ENCODE measurements at regions not wholly inside any gene's neighbourhood (a gene's known extent, or its start where the extent isn't known, plus 50 kb on each side); places are given as distances from the start of the nearest gene placed in this dataset.

DNA sequence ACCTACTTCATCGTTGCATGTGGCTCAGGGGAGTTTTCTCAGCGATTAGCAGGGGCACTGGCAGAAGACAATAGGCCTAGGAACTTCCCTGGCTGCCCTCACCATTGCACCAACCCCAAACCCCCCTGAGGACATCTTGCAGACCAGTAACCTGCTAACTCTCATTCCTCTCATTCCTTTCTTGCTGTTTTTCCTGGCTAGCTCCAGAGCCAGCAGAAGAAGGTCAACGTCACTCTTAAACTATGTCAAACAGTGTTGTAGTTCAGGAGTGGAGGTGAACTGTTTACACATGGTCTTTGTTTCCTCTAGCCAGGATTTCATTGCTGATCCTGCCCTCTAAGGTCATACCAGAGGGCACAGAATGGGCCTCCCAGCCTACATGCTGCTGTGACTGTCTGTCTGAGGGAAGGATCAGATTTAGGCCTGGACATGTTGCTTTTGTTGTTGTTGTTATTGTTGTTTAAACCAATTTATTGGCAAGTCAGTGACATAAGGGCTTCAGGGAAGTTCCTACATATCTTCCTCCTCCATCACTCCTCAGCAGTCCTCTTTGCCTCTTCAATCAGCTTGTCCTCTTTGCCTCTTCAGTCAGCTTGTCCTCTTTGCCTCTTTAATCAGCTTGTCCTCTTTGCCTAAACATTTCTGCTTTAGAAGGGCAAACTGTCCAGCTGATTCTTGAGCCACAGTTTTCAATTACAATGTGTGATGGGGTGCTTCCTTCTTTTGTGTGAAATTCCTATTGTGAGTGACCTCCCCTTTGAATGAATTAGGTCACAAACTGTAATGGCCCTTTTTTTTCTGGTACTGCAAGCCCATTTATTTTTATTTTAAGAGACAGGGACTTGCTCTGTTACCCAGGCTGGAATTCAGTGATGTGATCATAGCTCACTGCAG is 471.9 kb upstream of the TNP1 start:
- no peak for DNase-seq

DNA sequence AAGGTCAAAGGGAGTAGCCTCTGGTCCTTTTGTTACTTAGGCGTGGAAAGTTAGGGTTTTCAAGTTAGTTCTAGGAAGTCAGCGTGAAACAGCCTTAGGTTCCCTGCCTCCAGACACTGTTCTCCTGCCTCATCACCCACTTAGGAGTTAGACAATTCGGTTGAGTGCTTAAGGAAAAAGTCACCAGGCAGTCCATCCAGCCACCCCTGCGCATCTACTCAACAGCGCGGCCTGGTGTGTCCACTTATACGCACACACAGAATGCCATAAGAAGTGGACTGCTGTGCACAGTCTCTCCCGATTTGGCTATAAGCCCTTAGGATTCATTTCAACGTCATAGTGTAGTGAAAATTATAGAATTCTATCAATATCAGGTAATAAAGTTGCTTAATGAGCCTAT is 470.8 kb upstream of the TNP1 start:
- DNase-seq, result no peak

DNA sequence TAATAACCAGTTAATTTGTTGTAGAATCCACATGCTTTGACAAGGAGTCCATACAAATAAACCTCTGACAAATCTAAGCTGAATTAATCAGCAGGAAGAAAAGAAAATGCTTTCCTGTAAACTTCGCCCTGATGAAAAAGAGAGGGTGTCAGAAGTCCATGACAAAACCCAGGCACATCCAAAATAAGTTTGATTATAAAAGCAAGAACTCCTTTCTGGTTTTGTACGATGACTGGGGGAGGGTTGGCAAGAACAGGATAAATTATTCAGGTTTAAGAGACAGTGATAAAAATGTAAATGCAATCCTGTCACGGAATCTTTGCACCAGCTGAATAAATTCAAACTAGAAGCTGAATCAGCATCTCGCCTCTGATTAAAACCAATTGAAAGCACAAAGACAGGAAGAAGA is 469.2 kb upstream of the TNP1 start:
- DNase-seq, result no peak

DNA sequence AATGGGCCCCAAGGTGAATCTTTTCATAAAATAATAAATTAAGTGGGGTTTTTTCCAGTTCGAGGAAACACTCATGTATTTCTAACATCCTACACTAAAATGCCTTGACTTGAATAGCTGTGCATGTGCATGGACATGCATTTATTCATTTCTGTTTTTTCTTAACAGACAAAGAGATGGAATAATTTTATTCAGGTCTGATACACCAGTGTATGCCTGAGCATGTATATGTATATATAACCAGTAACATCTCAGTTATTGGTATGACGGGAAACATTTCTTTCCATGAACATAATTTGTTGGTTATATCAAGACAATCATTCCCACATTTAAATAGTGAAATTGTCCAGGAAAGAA is 468.7 kb upstream of the TNP1 start:
- DNase-seq, result no peak

DNA sequence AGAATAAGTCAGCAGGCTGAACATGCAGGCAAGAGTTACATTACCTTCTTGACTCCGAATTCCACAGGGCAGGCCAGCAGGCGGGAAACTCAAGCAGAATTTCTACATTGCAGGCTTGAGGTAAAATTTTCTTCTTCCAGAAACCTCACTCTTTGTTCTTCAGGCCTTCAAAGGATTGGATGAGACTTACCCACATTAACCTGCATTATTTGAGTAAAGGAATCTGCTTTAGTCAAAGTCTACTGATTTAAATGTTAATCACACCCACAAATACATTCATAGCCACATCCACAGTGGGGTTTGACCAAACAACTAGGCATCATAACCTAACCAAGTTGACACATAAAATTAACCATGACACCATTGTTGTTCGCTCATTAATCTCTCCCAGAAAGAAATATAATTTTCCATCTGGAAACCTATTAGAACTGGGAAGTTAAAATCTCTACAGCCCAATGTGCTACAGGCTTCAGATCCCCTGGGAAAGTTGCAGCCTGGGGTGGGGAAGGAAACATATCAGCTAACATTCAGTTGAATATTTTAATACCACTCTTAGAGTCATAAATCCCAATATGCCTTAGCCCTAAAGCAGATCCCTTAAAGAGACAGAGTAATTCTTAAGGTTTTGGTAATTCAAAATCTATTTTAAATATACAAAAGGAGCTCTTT is 468.2 kb upstream of the TNP1 start:
- no peak for DNase-seq

DNA sequence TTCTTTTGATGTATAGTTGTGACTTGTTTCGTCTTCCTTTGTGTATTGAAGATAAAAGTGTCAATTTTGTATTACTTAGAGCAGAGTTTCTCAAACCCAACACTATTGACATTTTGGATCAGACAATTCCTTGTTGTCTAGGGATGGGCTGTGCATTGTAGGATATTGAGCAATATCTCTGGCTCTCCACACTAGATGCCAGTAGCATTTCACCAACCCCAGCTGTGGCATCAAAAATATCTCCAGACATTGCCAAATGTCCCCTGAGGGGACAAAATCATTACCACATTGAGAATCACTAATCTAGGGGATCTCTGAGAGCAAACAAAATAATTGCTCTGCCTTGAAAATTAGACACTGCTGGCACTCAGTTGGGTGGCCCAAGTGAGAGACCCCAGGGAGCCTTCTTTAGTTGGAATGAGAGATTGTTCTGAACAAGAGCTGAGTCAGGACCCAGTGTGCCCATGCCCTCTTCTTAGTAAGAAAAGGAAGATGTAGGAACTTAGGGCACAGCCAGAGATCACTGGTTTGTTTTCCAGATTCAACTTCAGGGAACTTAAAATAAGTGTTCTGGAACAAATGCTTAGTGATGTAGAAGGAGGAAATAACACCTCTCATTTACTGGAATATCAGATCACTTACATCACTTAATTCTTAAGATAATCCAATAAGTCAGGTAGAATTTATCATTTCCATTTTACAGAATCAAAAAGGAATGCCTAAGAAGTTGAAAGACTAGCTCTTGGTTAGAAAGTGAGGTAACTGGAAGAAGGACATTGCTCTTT is 466.6 kb upstream of the TNP1 start:
- DNase-seq, result no peak

DNA sequence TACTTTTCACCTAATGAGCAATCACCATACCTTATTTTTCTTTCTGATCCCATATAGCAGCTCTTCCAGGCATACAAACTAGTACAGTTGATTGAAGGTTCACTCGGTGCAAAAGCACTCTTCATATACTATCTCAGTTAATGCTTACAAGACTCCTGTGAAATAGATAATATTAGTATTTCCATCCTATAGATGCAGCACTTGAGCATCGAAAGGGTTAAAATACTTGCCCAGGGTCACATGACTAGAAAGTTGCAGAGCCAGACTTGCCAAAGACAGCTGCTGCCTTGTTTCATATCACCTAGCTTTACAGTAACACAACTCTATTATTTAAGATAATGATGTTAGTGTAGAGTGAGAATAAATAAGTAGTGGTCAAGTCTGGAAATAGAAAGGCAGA is 466.0 kb upstream of the TNP1 start:
- DNase-seq, result no peak

DNA sequence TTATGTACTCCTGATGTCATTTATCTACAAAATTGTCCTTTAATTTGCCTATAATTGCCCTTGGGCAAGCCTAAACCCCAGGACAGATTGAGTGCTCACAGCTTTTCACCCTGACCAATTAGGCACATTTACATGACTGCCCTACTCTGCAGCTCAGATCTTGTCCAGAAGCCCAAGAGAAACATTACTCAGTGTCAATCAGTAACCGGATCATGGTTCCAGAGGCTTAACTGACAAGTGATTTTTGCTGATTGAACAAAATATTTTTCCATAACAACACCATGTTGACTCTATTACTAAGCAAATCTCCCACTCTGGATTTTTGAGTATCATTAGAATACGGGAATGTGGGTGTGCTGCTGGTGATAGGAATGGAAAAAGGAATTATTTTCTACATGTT is 465.4 kb upstream of the TNP1 start:
- DNase-seq, result no peak

DNA sequence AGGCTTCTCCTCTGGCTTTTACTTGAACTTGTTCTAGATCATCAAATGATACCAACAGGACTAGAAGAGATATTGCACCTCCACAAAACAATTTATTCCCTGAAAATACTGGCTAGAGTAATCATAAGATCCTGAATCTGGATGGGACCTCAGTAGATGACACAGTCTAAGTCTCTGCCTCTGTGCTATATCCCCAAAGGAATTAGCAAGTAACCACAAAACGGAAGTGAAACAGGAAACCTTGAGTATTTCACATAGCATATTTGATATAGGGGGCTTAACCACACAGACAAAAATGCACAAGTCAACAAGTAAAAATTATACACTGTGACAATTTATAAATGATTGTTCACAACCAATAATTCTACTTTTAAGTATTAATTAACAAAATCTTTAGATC is 456.9 kb upstream of the TNP1 start:
- DNase-seq, result no peak

DNA sequence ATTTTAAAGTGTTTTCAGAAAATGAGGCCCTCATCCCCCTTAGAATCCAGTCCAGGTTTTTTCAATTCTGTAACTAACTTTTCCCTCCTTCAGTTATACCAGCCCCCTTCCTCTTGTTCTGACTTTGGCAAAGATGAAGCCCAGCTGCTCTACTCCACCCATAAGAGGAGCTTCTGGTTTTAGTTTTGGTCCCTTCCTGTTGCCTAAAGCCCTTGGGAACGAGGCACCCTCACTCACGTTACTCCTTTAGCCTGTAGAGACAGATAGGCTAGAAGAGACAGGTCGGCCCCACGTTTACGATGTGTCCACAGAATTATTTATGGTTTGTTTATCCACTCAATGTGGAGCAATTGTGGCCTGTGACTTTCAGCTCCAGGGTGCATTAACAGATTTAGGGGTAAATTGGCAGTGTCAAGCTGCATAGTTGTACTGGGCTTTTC is 454.2 kb upstream of the TNP1 start:
- no peak for DNase-seq

DNA sequence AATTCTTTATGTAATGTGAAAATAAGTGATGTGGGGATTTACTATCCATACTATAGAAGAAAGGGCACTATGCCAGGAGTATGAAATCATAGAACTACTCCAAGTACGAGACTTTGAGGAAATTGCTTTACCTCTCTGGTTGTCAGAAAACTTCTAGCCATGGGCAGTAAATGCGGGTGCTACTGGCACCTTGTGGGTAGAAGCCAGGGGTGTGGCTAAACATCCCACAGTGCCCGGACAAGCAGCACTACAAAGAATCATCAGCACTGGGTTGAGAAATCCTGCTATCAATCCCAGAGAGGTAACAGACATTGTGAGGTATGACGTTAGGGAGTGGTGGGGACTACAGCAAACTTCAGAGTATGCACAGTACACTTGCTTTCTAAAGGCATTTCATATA is 453.5 kb upstream of the TNP1 start:
- no peak for DNase-seq

DNA sequence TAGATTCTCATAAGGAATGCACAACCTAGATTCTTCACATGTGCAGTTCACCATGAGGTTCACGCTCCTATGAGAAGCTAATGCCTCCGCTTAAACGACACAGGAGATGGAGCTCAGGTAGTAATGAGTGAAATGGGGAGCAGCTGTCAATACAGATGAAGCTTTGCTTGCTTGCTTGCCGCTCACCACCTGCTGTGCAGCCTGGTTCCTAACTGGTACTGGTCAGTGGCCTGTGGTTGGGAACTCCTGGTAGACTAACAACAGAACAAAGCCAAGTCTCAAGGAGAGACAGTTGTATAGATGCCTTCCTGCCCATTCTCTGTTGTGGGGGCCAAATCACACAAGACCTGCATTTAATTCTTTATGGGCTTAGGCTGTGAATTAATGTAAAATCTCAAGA is 449.2 kb upstream of the TNP1 start:
- DNase-seq, result no peak

DNA sequence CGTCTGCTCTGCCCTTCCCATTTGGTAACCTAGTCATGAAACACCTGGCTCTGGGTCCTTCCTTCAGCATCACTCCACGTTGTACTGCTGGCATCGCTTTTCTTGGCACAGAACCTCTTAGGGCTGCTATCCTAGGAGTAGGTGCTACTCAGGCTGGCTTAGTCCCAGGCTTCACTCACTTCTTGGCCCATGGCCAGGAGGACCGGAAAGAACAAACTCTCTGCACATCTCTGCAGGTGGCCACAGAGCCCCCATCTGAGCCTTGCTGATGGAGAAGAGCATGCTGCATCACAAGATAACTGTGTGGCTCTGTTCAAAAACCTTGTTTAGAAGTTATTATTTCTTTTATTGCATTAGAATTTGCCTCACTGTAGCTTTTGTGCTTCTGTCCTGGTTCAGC is 447.2 kb upstream of the TNP1 start:
- no peak for DNase-seq

DNA sequence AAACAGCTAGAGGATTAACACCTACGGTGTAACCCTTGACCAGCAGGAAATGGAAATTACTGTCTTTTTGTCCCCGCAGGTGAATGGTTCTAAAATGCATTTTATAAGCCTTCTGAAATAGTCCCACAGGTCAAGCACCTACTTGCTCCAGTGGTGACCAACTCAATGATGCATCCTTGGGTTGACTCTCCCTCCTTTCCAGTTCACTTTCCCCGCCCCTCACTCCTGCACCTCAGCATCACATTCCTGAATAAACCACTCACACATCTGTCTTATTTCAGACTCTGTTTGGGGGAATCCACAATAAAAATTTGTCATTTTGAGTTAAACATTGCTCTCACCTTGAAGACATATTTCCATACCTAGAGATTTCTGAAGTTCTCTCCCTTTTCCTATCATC is 446.0 kb upstream of the TNP1 start:
- DNase-seq, result no peak

DNA sequence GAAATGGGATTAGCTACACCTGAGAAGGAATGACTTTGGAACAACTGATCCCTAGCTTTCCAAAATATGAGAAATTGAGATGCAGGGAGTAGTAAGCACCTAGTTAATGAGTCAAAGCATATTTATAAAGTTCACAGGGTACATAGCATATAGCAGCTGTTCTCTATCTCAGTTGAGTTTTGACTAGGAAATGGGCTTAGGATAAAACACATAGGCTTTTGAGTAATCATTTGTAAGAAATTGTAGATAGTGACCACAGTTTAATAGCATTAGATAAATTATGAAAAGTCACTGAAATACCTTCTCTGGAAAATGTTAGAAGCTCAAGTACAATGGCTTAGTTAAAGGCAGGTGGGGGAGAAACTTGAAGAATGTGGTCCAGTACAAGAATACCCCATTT is 444.7 kb upstream of the TNP1 start:
- DNase-seq, result no peak

DNA sequence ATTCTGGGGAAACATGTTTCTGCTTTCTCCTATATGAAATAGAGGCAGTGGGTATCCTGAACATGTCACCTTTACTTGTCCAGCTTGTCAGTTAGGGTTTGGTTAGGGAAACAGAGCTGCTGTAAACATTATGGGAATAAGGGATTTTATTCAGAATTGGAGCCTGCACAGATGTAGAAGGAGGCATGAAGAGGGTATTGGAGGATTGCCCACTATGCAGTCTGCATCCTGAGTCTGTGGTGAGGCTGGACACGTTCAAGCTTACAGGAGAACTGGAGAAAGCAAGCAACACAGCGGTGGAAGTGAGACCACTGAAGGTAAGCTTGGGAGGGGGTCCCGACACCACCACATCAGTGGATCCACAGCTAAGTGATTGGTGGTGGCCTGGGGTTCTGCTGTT is 443.0 kb upstream of the TNP1 start:
- no peak for DNase-seq

DNA sequence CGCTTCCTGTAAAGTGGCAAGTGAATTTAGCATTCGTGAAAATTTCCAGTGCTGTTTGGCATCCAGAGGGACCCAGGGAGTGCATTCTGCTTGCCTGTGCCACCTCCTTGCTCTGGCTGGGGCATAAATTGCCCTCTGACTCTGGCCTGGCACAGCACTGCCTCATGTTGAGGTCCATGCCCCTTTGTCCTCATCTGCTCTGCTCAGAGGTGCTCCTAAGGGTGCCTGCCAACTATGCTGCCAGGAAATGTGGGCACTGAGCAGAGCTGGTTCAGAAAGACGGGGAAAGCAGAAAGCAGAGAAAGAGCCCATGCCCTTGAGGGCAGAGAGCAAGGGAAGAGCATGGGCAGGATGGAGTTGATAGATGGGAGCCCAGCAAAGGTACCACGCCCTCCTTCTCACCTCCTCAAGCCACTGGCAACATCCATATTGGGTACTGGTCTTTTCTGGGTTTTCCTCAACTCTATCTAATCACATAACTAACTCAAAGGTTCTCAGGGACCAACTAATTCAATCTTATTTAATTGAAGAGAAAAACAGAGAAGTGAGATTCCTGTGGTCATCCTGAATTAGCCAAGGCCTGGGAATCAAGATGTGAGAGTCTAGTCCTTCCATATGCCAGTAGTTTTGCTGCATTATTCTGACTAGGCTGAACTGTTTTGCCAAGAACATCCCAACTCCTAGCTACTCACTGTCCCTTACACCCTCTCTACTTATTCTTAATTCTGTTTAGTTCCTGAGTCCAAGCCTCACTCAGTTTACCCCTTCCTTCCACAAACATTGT is 441.5 kb upstream of the TNP1 start:
- no peak for DNase-seq

DNA sequence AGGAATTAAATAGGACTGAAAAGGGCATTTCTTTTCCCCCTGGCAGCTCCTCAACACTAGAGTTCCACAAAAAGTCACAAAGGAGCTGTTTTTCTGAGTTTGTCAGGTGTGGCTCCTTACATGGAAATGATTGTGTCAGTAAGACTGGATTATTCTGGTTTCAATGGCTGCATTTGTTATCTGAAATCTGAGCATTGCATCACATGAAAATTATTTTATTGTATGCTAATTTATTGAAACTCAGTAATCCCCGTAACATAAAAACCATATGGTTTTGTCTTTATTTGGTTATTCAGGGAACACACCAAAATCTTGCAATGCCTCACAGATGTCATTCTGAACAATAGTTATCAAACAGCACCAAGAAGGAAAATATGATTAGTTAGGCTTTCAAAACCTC is 439.7 kb upstream of the TNP1 start:
- no peak for DNase-seq

DNA sequence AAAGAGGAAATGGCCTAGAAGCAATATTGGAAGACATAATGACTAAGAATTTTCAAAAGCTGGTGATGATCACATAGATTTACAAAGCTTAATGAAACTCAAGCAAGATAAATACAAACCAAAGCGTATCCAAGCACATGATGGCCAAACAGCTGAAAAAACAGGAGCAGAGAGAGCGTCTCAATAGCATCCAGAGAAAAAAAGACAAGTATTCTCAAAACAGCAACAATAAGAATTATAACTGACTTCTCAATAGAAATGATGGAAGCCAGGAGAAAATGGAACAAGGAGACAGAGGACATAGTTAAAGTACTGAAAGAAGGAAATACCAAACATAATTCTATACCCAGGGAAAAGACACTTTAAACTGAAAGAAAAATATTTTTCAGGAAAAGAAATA is 437.2 kb upstream of the TNP1 start:
- DNase-seq, result no peak

DNA sequence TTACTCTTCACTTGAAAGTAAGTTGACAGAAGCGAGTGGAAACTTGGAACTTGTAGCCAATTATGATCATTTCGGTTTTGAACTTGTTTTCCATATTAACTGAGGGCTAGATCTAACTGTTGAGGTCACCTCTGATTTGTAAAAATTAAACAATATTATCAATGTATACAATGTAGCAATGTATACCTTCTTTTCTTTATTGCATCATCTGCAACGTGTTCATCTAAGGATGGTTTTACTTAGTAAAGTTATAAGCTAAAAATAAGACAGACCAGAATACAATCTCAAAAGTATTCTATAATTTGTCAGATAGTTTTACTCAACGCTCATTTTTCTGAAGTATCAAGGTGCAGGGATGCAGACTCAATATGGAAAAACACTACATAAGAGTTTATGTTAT is 435.0 kb upstream of the TNP1 start:
- no peak for DNase-seq

DNA sequence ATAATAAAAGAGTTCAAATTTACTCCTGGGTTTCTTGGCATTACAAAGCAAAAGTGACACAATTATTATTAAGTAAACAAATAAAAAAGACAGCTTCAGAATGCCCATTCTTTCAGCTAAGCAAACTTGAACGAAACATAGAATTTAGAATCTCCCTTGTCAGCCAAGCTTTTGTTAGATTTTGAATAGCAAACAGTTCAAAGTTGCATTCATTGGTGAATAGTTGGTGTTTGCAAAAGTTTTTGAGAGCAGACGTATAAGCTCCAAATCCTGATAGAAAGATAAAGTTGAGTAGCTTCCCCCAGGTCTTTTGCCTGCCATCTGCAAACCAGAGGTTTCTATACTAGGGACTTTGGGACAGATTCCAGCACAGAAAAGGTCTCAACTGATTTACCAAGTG is 434.3 kb upstream of the TNP1 start:
- DNase-seq, result no peak

DNA sequence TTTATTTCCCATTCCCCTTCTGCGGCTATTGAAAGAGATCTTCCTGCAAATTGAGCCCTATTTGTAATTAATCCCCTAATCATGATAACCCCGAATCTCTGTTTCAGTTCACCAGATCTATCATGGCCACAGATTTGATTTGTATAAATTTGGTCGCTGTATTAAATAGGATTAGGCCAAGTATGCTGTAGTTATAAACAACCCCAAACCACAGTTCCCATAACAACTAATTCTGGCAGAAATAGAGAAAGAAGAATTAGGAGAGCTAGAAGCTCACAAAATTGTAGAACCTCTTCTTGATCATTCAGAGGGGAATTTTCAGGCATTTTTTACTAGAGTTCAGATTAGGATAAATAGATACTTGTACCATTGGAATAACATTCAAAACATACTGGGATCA is 433.7 kb upstream of the TNP1 start:
- DNase-seq, result no peak

DNA sequence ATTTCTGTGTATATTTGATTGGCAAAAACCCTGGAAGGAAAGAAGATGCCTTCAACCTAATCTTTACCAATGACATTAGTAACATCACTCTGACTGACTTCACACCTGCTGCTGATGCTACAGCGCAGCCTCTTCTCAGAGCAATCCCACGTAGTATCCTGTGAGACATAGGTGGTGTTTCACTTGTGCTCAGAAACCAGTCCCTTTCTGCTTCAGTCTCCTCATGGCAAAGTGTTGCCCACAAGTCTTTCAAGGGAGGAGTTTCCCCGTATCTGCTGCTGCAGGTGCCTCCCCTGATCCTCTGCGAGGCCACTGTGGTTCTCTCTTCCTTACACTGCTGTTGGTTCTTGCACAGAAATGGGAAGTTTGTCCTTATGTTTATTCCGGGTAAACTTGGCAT is 433.2 kb upstream of the TNP1 start:
- no peak for DNase-seq
